Endodermal cell (in vitro differentiated cells): ENCODE measurements at regions not wholly inside any gene's neighbourhood (a gene's known extent, or its start where the extent isn't known, plus 50 kb on each side); places are given as distances from the start of the nearest gene placed in this dataset.

Source experiments
- DNase-seq: peaks from one replicate; pipeline ENCODE4 v3.0.0-alpha.2; 2017
- H3K27ac ChIP-seq: 2 replicates; pipeline ENCODE4 v1.5.1; 2013; ENCODE audit warnings: mild to moderate bottlenecking, low read depth, low read length, moderate library complexity
- H3K27me3 ChIP-seq: 2 replicates; pipeline ENCODE4 v1.6.1; 2013; ENCODE audit warnings: mild to moderate bottlenecking, low read length, moderate library complexity; ENCODE audit not compliant: insufficient read depth, control insufficient read depth, poor library complexity, severe bottlenecking
- H3K36me3 ChIP-seq: 2 replicates; pipeline ENCODE4 v1.7.0; 2013; ENCODE audit warnings: mild to moderate bottlenecking, low read length, moderate library complexity; ENCODE audit not compliant: control insufficient read depth, insufficient read depth
- H3K4me1 ChIP-seq: one replicate; pipeline ENCODE4 v1.7.0; 2013; ENCODE audit warnings: low read length; ENCODE audit not compliant: control insufficient read depth, insufficient read depth
- H3K4me3 ChIP-seq: 2 replicates; pipeline ENCODE4 v1.5.1; 2013; ENCODE audit warnings: mild to moderate bottlenecking, low read length, moderate library complexity
- H3K9ac ChIP-seq: 2 replicates; pipeline ENCODE4 v1.6.1; 2013; ENCODE audit warnings: mild to moderate bottlenecking, low read length, moderate library complexity; ENCODE audit not compliant: poor library complexity, severe bottlenecking; ENCODE audit errors: extremely low read depth
- H3K9me3 ChIP-seq: 2 replicates; pipeline ENCODE4 v1.6.1; 2013; ENCODE audit warnings: mild to moderate bottlenecking, low read length, moderate library complexity; ENCODE audit not compliant: control insufficient read depth
- H3K27ac Mint-ChIP-seq: 2 replicates; pipeline ENCODE4 v1.8.0; 2020; ENCODE audit warnings: mixed read lengths
- H3K27me3 Mint-ChIP-seq: 2 replicates; pipeline ENCODE4 v1.8.0; 2021; ENCODE audit warnings: mild to moderate bottlenecking, mixed read lengths; ENCODE audit not compliant: insufficient read depth
- H3K36me3 Mint-ChIP-seq: 2 replicates; pipeline ENCODE4 v1.8.0; 2020; ENCODE audit warnings: low read depth, mixed read lengths
- H3K4me1 Mint-ChIP-seq: 2 replicates; pipeline ENCODE4 v1.8.0; 2020; ENCODE audit warnings: mixed read lengths
- H3K4me3 Mint-ChIP-seq: 2 replicates; pipeline ENCODE4 v1.8.0; 2020; ENCODE audit warnings: mild to moderate bottlenecking, moderate library complexity, mixed read lengths
- H3K9me3 Mint-ChIP-seq: 2 replicates; pipeline ENCODE4 v1.8.0; 2020; ENCODE audit warnings: mild to moderate bottlenecking, mixed read lengths
- WGBS, 2 experiments: methylation state at CpG; one replicate each; pipeline versions ENCODE4 v1.1.5 to v1.1.7; 2013; ENCODE audit warnings: missing lambda C conversion rate in 2 of 2, mixed read lengths in 1 of 2; ENCODE audit not compliant: insufficient coverage in 1 of 2, insufficient read length in 1 of 2; 5-methylcytosine and 5-hydroxymethylcytosine counted together
- TF ChIP-seq, protein P1 (sequence below): fragments of 200-600 bp; sonication (generic); conservative IDR thresholded peaks from 2 replicates; pipeline ENCODE4 v1.5.0; 2021; ENCODE audit warnings: antibody characterized with exemption, mild to moderate bottlenecking

GRCh38 chr21:15407585-15407984, 322.2 kb upstream of the USP25 start:
- no peak for DNase-seq
- Histone ChIP-seq H3K27me3 (no peaks in the 10 kb centered on the region), H3K36me3 (no peaks in the 10 kb centered on the region), H3K9ac (no peak overlapping the region), H3K27ac (no peak overlapping the region), H3K4me1 (no peaks in the 10 kb centered on the region), H3K4me3 (no peak overlapping the region), H3K9me3 (peaks cover 12% of the 10 kb centered on the region)
- Mint-ChIP-seq H3K9me3 (peaks cover 15% of the 10 kb centered on the region), H3K27ac (no peak overlapping the region), H3K4me1 (peaks cover 16% of the 10 kb centered on the region), H3K36me3 (peaks cover 2% of the 10 kb centered on the region), H3K4me3 (no peak overlapping the region), H3K27me3 (no peaks in the 10 kb centered on the region)
- TF ChIP-seq, protein P1, sequence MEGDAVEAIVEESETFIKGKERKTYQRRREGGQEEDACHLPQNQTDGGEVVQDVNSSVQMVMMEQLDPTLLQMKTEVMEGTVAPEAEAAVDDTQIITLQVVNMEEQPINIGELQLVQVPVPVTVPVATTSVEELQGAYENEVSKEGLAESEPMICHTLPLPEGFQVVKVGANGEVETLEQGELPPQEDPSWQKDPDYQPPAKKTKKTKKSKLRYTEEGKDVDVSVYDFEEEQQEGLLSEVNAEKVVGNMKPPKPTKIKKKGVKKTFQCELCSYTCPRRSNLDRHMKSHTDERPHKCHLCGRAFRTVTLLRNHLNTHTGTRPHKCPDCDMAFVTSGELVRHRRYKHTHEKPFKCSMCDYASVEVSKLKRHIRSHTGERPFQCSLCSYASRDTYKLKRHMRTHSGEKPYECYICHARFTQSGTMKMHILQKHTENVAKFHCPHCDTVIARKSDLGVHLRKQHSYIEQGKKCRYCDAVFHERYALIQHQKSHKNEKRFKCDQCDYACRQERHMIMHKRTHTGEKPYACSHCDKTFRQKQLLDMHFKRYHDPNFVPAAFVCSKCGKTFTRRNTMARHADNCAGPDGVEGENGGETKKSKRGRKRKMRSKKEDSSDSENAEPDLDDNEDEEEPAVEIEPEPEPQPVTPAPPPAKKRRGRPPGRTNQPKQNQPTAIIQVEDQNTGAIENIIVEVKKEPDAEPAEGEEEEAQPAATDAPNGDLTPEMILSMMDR: no peak
- 90 to 91% methylated on average over 4 to 5 of the region's 5 CpGs for WGBS, 2 experiments

- H3K9me3 ChIP-seq: peaks cover 12% of the 10 kb centered on the region
- DNase-seq: no peak
- no peak overlapping the region for H3K9ac ChIP-seq
- no peak overlapping the region for H3K4me3 ChIP-seq
- peaks cover 15% of the 10 kb centered on the region for H3K9me3 Mint-ChIP-seq
- H3K27me3 ChIP-seq: no peaks in the 10 kb centered on the region
- H3K4me3 Mint-ChIP-seq: no peak overlapping the region
- peaks cover 16% of the 10 kb centered on the region for H3K4me1 Mint-ChIP-seq
- TF ChIP-seq, protein P1: no peak
- H3K36me3 ChIP-seq: no peaks in the 10 kb centered on the region
- H3K27me3 Mint-ChIP-seq: no peaks in the 10 kb centered on the region
- H3K27ac Mint-ChIP-seq: no peak overlapping the region
- peaks cover 2% of the 10 kb centered on the region for H3K36me3 Mint-ChIP-seq
- WGBS, 2 experiments: 97 to 100% methylated on average over 2 of the region's 2 CpGs
- H3K27ac ChIP-seq: no peak overlapping the region
- no peaks in the 10 kb centered on the region for H3K4me1 ChIP-seq
Observed at GRCh38 chr21:15408089-15408488, 321.7 kb upstream of the USP25 start.

DNA sequence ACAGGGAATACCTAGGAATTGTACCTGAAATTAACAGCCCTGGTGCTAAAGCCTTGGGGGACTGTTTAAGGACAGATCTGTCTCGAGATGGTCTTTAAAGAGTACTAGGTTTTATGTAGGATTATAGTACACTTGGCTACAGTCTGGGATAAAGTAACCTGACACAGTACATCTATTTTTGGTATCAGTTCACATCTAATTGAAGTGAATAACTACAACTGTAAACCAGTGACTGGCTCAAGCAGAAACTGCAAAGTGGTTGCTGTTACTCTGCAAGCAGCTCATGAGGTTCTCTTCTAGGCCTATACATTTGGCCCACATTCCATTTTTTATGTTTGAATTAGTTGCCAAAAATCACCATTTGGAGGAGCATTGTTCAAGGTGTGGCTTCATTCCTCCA, 320.8 kb upstream of the USP25 start:
- 83 to 92% methylated on average over 1 of the region's 1 CpG for WGBS, 2 experiments
- peaks cover 2% of the 10 kb centered on the region for H3K36me3 Mint-ChIP-seq
- Histone ChIP-seq H3K27ac (no peak overlapping the region), H3K4me1 (no peaks in the 10 kb centered on the region), H3K36me3 (no peaks in the 10 kb centered on the region), H3K9ac (no peak overlapping the region), H3K27me3 (no peaks in the 10 kb centered on the region), H3K9me3 (peaks cover 12% of the 10 kb centered on the region), H3K4me3 (no peak overlapping the region)
- no peaks in the 10 kb centered on the region for H3K27me3 Mint-ChIP-seq
- no peak overlapping the region for H3K4me3 Mint-ChIP-seq
- H3K27ac Mint-ChIP-seq: no peak overlapping the region
- H3K9me3 Mint-ChIP-seq: peaks cover 12% of the 10 kb centered on the region
- DNase-seq: no peak
- H3K4me1 Mint-ChIP-seq: peaks cover 16% of the 10 kb centered on the region
- TF ChIP-seq, protein P1: no peak
